ENCODE measurements at regions not wholly inside any gene's neighbourhood (a gene's known extent, or its start where the extent isn't known, plus 50 kb on each side); places are given as distances from the start of the nearest gene placed in this dataset.
A peak's percentile ranks its signal among the peaks of the same experiment; 100 is the strongest.

GRCh38 chr5:27336817-27337216, 298.4 kb upstream of the CDH9 start:
- no peaks in the 10 kb centered on the region for H3K4me1 Mint-ChIP-seq (ENCODE audit: low read depth)
- peaks cover 16% of the 10 kb centered on the region for H3K9me3 Mint-ChIP-seq (ENCODE audit: low read depth)
- H3K27me3 Mint-ChIP-seq (ENCODE audit: low read depth), result peaks cover 13% of the 10 kb centered on the region
- H3K36me3 Mint-ChIP-seq (ENCODE audit: low read depth), result no peaks in the 10 kb centered on the region
- no peak for DNase-seq (ENCODE audit: low spot score)
- no peak overlapping the region for H3K4me3 Mint-ChIP-seq (ENCODE audit: unreplicated experiment)
- no peak for TF ChIP-seq CTCF (IDR thresholded peaks at IDR 0.05)
- no peak overlapping the region for H3K27ac Mint-ChIP-seq (ENCODE audit: unreplicated experiment)

GRCh38 chr5:27328480-27328879, 290.1 kb upstream of the CDH9 start:
- TF ChIP-seq CTCF (IDR thresholded peaks at IDR 0.05), result no peak
- peak overlapping the region; percentile 85 for H3K27ac Mint-ChIP-seq (ENCODE audit: unreplicated experiment)
- DNase-seq (ENCODE audit: low spot score), result no peak
- H3K4me3 Mint-ChIP-seq (ENCODE audit: unreplicated experiment), result no peak overlapping the region
- peaks cover 12% of the 10 kb centered on the region for H3K4me1 Mint-ChIP-seq (ENCODE audit: low read depth)
- H3K9me3 Mint-ChIP-seq (ENCODE audit: low read depth), result no peaks in the 10 kb centered on the region
- no peaks in the 10 kb centered on the region for H3K36me3 Mint-ChIP-seq (ENCODE audit: low read depth)
- H3K27me3 Mint-ChIP-seq (ENCODE audit: low read depth), result no peaks in the 10 kb centered on the region

GRCh38 chr5:27325513-27325912, 287.1 kb upstream of the CDH9 start:
- no peaks in the 10 kb centered on the region for H3K36me3 Mint-ChIP-seq (ENCODE audit: low read depth)
- H3K4me1 Mint-ChIP-seq (ENCODE audit: low read depth), result peaks cover 12% of the 10 kb centered on the region
- no peak for DNase-seq (ENCODE audit: low spot score)
- H3K4me3 Mint-ChIP-seq (ENCODE audit: unreplicated experiment), result no peak overlapping the region
- TF ChIP-seq CTCF (IDR thresholded peaks at IDR 0.05), result no peak
- no peak overlapping the region for H3K27ac Mint-ChIP-seq (ENCODE audit: unreplicated experiment)
- H3K27me3 Mint-ChIP-seq (ENCODE audit: low read depth), result no peaks in the 10 kb centered on the region
- no peaks in the 10 kb centered on the region for H3K9me3 Mint-ChIP-seq (ENCODE audit: low read depth)

GRCh38 chr5:27318701-27319100, 280.3 kb upstream of the CDH9 start:
- no peaks in the 10 kb centered on the region for H3K27me3 Mint-ChIP-seq (ENCODE audit: low read depth)
- no peaks in the 10 kb centered on the region for H3K36me3 Mint-ChIP-seq (ENCODE audit: low read depth)
- no peak for TF ChIP-seq CTCF (IDR thresholded peaks at IDR 0.05)
- no peak for DNase-seq (ENCODE audit: low spot score)
- no peak overlapping the region for H3K27ac Mint-ChIP-seq (ENCODE audit: unreplicated experiment)
- peaks cover 2% of the 10 kb centered on the region for H3K9me3 Mint-ChIP-seq (ENCODE audit: low read depth)
- peaks cover 19% of the 10 kb centered on the region for H3K4me1 Mint-ChIP-seq (ENCODE audit: low read depth)
- H3K4me3 Mint-ChIP-seq (ENCODE audit: unreplicated experiment), result no peak overlapping the region

GRCh38 chr5:27316271-27316650, 277.9 kb upstream of the CDH9 start:
- H3K36me3 Mint-ChIP-seq (ENCODE audit: low read depth), result no peaks in the 10 kb centered on the region

More at GRCh38 chr5:27316271-27316650, 277.9 kb upstream of the CDH9 start:
- Mint-ChIP-seq H3K4me1 (ENCODE audit: low read depth) (peaks cover 19% of the 10 kb centered on the region), H3K9me3 (ENCODE audit: low read depth) (peaks cover 2% of the 10 kb centered on the region), H3K27ac (ENCODE audit: unreplicated experiment) (peak overlapping the region; percentile 86), H3K4me3 (ENCODE audit: unreplicated experiment) (no peak overlapping the region), H3K27me3 (ENCODE audit: low read depth) (no peaks in the 10 kb centered on the region)
- no peak for TF ChIP-seq CTCF (IDR thresholded peaks at IDR 0.05)
- no peak for DNase-seq (ENCODE audit: low spot score)
